A549 (cell line): ENCODE measurements at regions not wholly inside any gene's neighbourhood (a gene's known extent, or its start where the extent isn't known, plus 50 kb on each side); places are given as distances from the start of the nearest gene placed in this dataset.

Source experiments
- CTCF ChIP-seq: fragments of >200 bp; sonication (Bioruptor Twin); formaldehyde crosslinking; IDR thresholded peaks from 3 replicates; pipeline ENCODE4 v1.5.1; 2016
- EP300 ChIP-seq, 2 experiments: fragments of >200 bp; sonication (Bioruptor Twin); formaldehyde crosslinking; IDR thresholded peaks; 2 replicates in 1 of 2; 3 replicates in 1 of 2; pipeline ENCODE4 v1.6.1; 2016 to 2017
- HOXB13 ChIP-seq: fragments of 250-450 bp; sonication (Bioruptor Pico); IDR thresholded peaks from 2 replicates; pipeline ENCODE4 v1.5.0; 2020; ENCODE audit warnings: low read depth, mild to moderate bottlenecking, moderate library complexity
- MAFK ChIP-seq: fragments of 450-650 bp; IDR thresholded peaks from 2 replicates; pipeline ENCODE4 v1.6.1; 2014; ENCODE audit not compliant: partially characterized antibody
- POLR2A ChIP-seq: IDR thresholded peaks from 2 replicates; pipeline ENCODE4 v1.6.1; 2012; ENCODE audit warnings: mild to moderate bottlenecking, low read length
- USF2 ChIP-seq: fragments of 450-650 bp; IDR thresholded peaks from 2 replicates; pipeline ENCODE4 v1.6.1; 2014; ENCODE audit warnings: antibody characterized with exemption

DNA sequence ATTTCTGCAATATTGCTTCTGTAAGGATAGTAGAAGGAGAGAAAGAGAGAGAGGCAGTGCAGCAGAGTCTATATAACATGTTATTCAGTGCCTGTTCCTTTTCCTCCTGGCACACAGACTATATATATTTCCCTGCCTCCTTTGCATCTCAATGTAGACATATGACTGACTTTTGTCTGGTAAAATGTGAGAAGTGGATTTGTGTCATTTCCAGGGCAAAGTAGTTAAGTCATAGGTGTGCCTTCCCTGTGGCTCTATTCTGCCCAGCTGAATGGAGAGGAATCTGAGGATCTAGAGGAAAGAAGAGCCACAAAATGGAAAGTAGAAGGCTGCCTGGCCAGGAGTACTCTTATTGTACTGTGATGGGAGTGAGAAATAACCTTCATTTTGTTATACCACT is 54.6 kb upstream of the CADPS start:
- TF ChIP-seq HOXB13 (CRISPR knock-in tag) (no peak), USF2 (no peak), CTCF (no peak), POLR2A (no peak), MAFK (no peak), EP300 (IDR thresholded peaks at IDR 0.05) (no peak)
